Activated CD4-positive, alpha-beta T cell treated with anti-CD3 and anti-CD28 coated beads, Interleukin-2, Interleukin-6, amounts not matched to agents 100 ng/mL and 50 ng/mL, durations not matched to agents 16 hours and 8 hours (primary cell): ENCODE measurements at regions not wholly inside any gene's neighbourhood (a gene's known extent, or its start where the extent isn't known, plus 50 kb on each side); places are given as distances from the start of the nearest gene placed in this dataset.

Experiments
- DNase-seq: peaks from one replicate; pipeline ENCODE4 v3.0.0-alpha.2; 2020

DNA sequence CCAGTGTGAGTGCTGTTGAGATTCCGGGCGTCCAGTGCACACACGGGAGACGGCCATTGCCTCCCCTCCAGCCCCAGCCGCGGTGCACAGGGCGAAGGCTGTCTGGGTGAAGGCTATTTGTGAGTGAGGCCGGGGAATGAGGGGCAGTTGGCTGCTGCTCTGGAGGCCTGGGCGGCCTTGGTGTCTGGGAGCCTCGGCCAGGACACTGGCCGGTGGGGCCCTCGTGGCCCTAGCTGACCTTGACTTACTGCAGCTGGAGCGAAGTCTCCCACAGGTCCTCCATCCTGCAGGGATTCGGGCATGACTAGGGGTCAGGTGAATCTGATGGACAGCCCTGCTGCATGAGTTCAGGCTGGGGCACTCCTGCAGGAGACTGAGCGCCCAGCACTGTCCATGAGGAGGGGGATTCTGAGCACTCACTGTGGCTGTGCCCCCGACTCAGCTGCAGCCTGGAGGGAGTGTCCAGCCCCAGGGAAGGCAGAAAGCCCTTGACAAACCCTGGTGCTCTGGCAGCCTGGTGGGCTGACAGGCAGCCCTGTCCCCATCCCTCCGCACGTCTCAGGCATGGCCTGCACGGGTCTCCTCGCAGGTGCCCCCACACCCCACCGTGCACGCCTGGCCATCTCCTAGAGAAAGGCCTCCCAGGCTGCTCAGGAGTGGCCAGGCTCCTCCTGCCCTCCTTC is 52.7 kb upstream of the FAM20C start:
- no peak for DNase-seq

GRCh38 chr7:140996-141395 is 51.4 kb upstream of the FAM20C start:
- no peak for DNase-seq

- no peak for DNase-seq
Measured at GRCh38 chr7:142248-142941, 50.0 kb upstream of the FAM20C start.
